Right lobe of liver (tissue), 4 donors: ENCODE measurements at regions not wholly inside any gene's neighbourhood (a gene's known extent, or its start where the extent isn't known, plus 50 kb on each side); places are given as distances from the start of the nearest gene placed in this dataset.

Experiments
- POLR2A ChIP-seq: fragments of 450-650 bp; IDR thresholded peaks from one replicate; pipeline ENCODE4 v1.6.1; 2017; ENCODE audit warnings: antibody characterized with exemption, mild to moderate bottlenecking
- TF ChIP-seq, protein P1 (sequence below), 4 donors: fragments of 200-600 bp in 3 of 4; fragments of 450-650 bp in 1 of 4; IDR thresholded peaks; one replicate each; pipeline versions ENCODE4 v1.5.1 to v1.8.0; 2016 to 2022; ENCODE audit warnings: antibody characterized with exemption in 4 of 4, mild to moderate bottlenecking in 2 of 4
- donor health status: DM: no; HTN: no; CAD: no.
- donor health status: DM: no; HTN: no; CAD: no.
- donor health status: DM: no; HTN: yes; CAD: no.

DNA sequence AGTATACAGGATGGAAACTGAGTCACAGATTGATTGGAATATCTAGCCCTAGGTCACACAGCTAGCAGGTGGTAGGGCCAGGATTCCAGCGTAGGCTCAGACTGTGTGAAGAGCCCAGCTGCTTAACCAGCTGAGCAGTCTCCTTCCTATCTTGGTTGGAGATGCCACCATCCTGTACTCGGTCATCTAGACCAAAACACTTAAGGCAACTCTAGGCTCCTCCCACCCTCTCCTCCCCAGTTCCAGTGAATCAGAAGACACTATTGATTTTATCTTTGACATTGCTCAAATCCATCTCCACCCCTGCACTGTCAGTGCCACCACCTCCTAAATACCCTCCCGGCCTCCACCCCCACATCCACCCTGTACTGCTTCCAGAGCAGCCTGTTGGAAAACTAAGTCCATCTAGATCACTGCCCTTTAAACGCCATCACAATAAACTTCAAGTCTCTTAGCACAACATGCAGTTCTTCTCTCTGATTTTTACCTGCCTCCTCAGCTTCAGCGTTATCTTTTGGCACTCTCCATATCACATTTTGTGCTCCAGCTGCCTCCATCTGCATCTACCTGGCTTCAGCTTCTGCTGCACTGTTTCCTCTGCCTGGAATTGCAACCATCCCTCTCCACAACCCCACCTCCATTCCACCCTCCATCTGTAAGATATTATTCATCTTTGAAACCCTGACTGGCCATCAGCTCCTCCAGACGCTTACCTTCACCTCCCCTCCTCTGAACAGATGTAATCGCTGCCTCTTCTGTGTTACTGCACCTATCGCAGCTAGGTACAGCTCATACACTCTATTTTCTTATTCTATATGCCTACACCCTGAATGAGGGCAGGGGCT is 86.8 kb upstream of the ACP3 start:
- TF ChIP-seq, protein P1, sequence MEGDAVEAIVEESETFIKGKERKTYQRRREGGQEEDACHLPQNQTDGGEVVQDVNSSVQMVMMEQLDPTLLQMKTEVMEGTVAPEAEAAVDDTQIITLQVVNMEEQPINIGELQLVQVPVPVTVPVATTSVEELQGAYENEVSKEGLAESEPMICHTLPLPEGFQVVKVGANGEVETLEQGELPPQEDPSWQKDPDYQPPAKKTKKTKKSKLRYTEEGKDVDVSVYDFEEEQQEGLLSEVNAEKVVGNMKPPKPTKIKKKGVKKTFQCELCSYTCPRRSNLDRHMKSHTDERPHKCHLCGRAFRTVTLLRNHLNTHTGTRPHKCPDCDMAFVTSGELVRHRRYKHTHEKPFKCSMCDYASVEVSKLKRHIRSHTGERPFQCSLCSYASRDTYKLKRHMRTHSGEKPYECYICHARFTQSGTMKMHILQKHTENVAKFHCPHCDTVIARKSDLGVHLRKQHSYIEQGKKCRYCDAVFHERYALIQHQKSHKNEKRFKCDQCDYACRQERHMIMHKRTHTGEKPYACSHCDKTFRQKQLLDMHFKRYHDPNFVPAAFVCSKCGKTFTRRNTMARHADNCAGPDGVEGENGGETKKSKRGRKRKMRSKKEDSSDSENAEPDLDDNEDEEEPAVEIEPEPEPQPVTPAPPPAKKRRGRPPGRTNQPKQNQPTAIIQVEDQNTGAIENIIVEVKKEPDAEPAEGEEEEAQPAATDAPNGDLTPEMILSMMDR (IDR thresholded peaks at IDR 0.05) = no peak
- no peak for TF ChIP-seq POLR2A
